BJ (cell line): ENCODE measurements at regions not wholly inside any gene's neighbourhood (a gene's known extent, or its start where the extent isn't known, plus 50 kb on each side); places are given as distances from the start of the nearest gene placed in this dataset.

Source experiments
- CTCF ChIA-PET: fragments of 350-600 bp; formaldehyde crosslinking; extraction: SDS; loops from one replicate; lab custom pipeline; 2021; ENCODE audit warnings: antibody characterized with exemption, inconsistent platforms; lab: Yijun Ruan, JAX
- POLR2A ChIA-PET: fragments of 300-600 bp; sonication (Branson Sonifier 250); formaldehyde crosslinking; extraction: SDS; loops from one replicate; lab custom pipeline; 2021; ENCODE audit warnings: antibody characterized with exemption; lab: Charles Lee
- DNase-seq: peaks from one replicate; pipeline ENCODE4 v3.0.0-alpha.2; 2011; ENCODE audit warnings: low read depth
- H3K27me3 ChIP-seq: 2 replicates; pipeline ENCODE4 v1.6.0; 2011; ENCODE audit warnings: low read length; ENCODE audit not compliant: control insufficient read depth, insufficient read depth
- H3K36me3 ChIP-seq: 2 replicates; pipeline ENCODE4 v1.5.1; 2011; ENCODE audit warnings: low read length; ENCODE audit not compliant: control insufficient read depth, insufficient read depth
- H3K4me3 ChIP-seq: 2 replicates; pipeline ENCODE4 v1.5.1; 2011; ENCODE audit warnings: low read depth, mild to moderate bottlenecking, control low read depth, low read length
- TF ChIP-seq, protein P1 (sequence below): IDR thresholded peaks from 2 replicates; pipeline ENCODE4 v1.5.1; 2011; ENCODE audit warnings: low read depth, mild to moderate bottlenecking, control low read depth, inconsistent platforms, low read length, moderate library complexity; ENCODE audit not compliant: insufficient read depth

DNA sequence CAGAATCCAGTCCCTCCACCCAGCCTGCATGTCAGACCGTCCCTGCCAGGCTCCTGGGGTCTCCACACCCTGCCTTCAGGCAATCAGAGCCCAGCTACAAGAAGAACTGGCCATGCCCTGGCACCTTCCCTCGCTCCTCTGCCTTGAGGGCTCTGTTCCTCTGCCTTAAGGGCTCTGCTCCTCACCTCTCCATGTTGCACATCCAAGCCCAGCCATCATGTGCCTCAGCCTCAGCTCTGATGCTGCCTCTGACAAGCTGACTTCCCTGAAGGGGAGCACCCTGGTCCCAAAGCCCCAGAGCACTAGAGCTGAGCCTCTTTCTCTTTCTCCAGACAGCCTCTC, 50.3 kb upstream of the ANTXRL start:
- no peak overlapping the region for H3K4me3 ChIP-seq
- TF ChIP-seq, protein P1, sequence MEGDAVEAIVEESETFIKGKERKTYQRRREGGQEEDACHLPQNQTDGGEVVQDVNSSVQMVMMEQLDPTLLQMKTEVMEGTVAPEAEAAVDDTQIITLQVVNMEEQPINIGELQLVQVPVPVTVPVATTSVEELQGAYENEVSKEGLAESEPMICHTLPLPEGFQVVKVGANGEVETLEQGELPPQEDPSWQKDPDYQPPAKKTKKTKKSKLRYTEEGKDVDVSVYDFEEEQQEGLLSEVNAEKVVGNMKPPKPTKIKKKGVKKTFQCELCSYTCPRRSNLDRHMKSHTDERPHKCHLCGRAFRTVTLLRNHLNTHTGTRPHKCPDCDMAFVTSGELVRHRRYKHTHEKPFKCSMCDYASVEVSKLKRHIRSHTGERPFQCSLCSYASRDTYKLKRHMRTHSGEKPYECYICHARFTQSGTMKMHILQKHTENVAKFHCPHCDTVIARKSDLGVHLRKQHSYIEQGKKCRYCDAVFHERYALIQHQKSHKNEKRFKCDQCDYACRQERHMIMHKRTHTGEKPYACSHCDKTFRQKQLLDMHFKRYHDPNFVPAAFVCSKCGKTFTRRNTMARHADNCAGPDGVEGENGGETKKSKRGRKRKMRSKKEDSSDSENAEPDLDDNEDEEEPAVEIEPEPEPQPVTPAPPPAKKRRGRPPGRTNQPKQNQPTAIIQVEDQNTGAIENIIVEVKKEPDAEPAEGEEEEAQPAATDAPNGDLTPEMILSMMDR = no peak
- peaks cover 1% of the 10 kb centered on the region; the same call in 1 of the 2 replicates for H3K27me3 ChIP-seq
- no peaks in the 10 kb centered on the region for H3K36me3 ChIP-seq
- POLR2A ChIA-PET = no interaction called here
- no peak for DNase-seq
- CTCF ChIA-PET = interaction anchor here (1.9 kb wide), 1 partner anchor 8 kb away, joined by 8 read pairs; no protein-coding TSS in a partner anchor

DNA sequence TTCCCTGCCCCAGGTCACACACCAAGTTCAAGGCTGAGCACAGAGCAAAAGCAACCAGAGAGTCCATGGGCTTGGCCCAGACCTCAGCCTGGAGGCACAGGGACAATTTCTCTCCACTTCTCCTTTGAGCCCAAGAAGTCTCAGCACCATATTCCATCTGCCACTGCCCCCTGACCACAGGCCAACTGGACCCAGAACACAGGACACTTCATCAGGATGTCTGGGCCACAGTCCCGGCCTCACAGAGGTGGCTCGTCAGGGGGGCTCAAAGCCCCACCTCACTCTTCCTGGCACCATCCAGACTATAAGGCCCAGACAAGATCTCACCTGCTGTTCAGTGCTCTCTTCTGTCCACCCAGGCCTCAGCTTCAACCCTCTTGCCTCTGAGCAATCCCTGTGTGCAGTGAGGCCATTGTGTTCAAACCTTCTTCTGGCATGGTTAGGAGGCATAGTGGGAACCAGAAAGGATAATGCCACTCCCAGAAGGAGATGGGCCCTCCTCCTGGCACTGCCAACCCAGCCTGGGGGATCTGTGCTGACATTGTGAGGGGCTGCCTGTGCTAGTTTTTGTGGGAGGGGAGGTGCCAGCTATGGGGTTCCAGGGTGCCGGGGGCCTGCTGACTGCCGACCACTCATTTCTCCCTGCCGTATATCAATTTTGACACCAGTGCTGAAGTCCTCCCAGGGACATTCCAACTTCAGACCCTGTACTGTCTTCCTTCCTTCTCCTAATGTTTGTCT, 49.7 kb upstream of the ANTXRL start:
- CTCF ChIA-PET = interaction anchor here (1.9 kb wide), 1 partner anchor 8 kb away, joined by 8 read pairs; no protein-coding TSS in a partner anchor
- DNase-seq = no peak
- H3K36me3 ChIP-seq = no peaks in the 10 kb centered on the region
- no peak overlapping the region for H3K4me3 ChIP-seq
- TF ChIP-seq, protein P1 = no peak
- POLR2A ChIA-PET = no interaction called here
- H3K27me3 ChIP-seq = peaks cover 1% of the 10 kb centered on the region; the same call in 1 of the 2 replicates
